ENCODE measurements at regions not wholly inside any gene's neighbourhood (a gene's known extent, or its start where the extent isn't known, plus 50 kb on each side); places are given as distances from the start of the nearest gene placed in this dataset.

DNA sequence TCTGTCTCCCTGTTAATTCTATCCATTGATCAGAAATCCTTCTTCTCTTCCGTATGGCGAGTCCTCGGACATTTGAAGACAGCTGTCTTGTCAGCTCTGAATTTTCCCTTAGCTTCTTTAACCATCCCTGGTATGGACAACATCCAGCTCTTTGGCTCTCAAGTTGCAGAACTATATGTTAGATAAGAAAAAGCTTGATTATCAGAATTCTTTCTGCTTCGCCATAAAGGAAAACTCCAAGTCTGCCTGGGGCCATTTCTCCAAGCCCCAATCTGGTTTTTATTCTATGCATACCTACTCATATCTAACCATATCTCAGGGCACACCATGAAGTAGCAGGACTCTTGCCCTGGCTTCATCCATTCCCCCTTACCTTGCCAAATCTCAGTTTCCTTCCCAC is 215.7 kb upstream of the TMC3 start:
- intact Hi-C loops (cut with DNase I): no loop called here
- 97 to 98% methylated on average over 4 of the region's 4 CpGs for WGBS, 2 donors

DNA sequence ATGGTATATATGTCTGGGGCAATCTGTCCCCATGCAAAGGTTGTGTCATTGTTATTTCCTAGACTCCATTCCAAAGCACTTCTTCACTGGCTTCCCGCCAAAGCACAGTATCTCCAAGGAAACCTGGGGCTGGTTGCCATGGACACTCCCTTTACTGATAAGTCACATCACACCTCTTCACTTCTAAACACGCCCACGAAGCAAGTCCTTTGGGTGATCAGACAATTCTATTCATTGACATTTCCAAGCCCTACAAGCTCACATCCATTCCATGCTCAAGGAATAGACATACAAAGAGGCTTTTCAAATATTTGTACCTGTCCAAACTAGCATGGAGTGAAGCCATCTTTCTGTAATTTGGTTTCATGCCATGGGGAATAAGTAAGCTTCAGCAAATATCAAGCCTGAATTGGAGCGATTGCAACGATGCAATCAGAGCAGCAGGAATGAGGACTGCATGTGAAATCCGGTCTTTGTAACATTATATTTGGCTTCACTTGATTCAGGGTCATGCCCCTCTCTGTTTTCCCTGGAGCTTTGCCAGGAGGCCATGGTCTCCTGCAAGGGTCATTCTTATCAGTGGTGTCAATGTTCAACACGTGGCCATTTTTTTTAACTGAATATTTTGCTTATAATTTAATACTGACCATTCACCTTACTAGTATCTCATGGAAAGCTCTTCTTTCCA is 201.6 kb upstream of the TMC3 start:
- H3K4me3 ChIP-seq (ENCODE audit: low read length in 2 of 2): no peak overlapping the region
- H3K27me3 ChIP-seq (ENCODE audit: control insufficient read depth in 1 of 2, insufficient read depth in 2 of 2, low read length in 1 of 2): no peaks in the 10 kb centered on the region
- H3K36me3 ChIP-seq (ENCODE audit: control insufficient read depth in 1 of 2, insufficient read depth in 2 of 2, low read length in 1 of 2): no peaks in the 10 kb centered on the region
- no peaks in the 10 kb centered on the region for H3K4me1 ChIP-seq (ENCODE audit: control insufficient read depth in 1 of 2, insufficient read depth in 2 of 2, low read length in 2 of 2)
- no peak for DNase-seq
- 49 to 50% methylated on average over 7 of the region's 7 CpGs for WGBS, 2 donors
- H3K9me3 ChIP-seq (ENCODE audit: control insufficient read depth, low read length): peaks cover 2% of the 10 kb centered on the region
- intact Hi-C loops (cut with DNase I): no loop called here
- no peak overlapping the region for H3K27ac ChIP-seq (ENCODE audit: low read depth in 1 of 2, low read length in 2 of 2)
- ATAC-seq (ENCODE audit: low FRiP score): no peak

More for the DNA sequence above, 215.7 kb upstream of the TMC3 start:
- H3K4me1 ChIP-seq (ENCODE audit: control insufficient read depth in 1 of 2, insufficient read depth in 2 of 2, low read length in 2 of 2): no peaks in the 10 kb centered on the region
- H3K9me3 ChIP-seq (ENCODE audit: control insufficient read depth, low read length): peaks cover 4% of the 10 kb centered on the region
- no peak overlapping the region for H3K4me3 ChIP-seq (ENCODE audit: low read length in 2 of 2)
- no peaks in the 10 kb centered on the region for H3K36me3 ChIP-seq (ENCODE audit: control insufficient read depth in 1 of 2, insufficient read depth in 2 of 2, low read length in 1 of 2)
- no peaks in the 10 kb centered on the region for H3K27me3 ChIP-seq (ENCODE audit: control insufficient read depth in 1 of 2, insufficient read depth in 2 of 2, low read length in 1 of 2)
- ATAC-seq (ENCODE audit: low FRiP score) (no peak), DNase-seq (no peak)
- no peak overlapping the region for H3K27ac ChIP-seq (ENCODE audit: low read depth in 1 of 2, low read length in 2 of 2)

DNA sequence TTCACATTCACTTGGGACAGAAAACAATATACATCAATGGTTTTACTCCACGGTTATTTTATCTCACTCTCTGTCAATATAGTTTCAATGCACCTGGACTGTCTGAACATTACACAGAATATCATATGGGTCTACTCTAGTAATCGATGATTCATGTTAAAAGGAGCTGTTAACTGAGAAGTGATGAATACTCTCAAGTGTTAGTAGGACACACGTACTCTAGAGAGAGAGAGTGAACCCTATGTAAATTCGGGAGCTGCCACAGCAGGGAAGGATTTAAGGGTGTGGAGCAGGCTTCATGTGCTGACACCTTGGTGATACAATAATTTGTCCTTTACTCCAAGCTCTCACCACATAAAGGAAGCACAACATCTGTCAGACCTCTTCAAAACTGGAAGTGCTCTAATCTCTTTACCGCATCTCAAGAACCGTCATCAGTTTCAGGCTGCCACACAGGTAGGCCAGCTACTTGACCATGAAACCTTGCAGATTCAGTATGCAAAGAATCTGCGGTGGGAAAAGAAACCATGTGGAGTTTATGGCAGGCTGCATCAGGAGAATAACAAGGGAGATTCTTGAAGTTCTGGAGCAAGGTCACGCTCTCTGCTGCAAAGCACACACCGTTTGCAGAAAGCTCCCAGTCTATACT is 199.2 kb upstream of the TMC3 start:
- Histone ChIP-seq H3K27ac (ENCODE audit: low read depth in 1 of 2, low read length in 2 of 2) (no peak overlapping the region), H3K36me3 (ENCODE audit: control insufficient read depth in 1 of 2, insufficient read depth in 2 of 2, low read length in 1 of 2) (no peaks in the 10 kb centered on the region), H3K4me1 (ENCODE audit: control insufficient read depth in 1 of 2, insufficient read depth in 2 of 2, low read length in 2 of 2) (no peaks in the 10 kb centered on the region), H3K27me3 (ENCODE audit: control insufficient read depth in 1 of 2, insufficient read depth in 2 of 2, low read length in 1 of 2) (no peaks in the 10 kb centered on the region), H3K4me3 (ENCODE audit: low read length in 2 of 2) (no peak overlapping the region), H3K9me3 (ENCODE audit: control insufficient read depth, low read length) (peaks cover 2% of the 10 kb centered on the region)
- ATAC-seq (ENCODE audit: low FRiP score): no peak
- WGBS, 2 donors: 92% methylated on average over 9 of the region's 9 CpGs
- no peak for DNase-seq
- intact Hi-C loops (cut with DNase I): no loop called here

- DNase-seq: no peak
- Histone ChIP-seq H3K4me3 (ENCODE audit: low read length in 2 of 2) (no peak overlapping the region), H3K36me3 (ENCODE audit: control insufficient read depth in 1 of 2, insufficient read depth in 2 of 2, low read length in 1 of 2) (no peaks in the 10 kb centered on the region), H3K4me1 (ENCODE audit: control insufficient read depth in 1 of 2, insufficient read depth in 2 of 2, low read length in 2 of 2) (no peaks in the 10 kb centered on the region), H3K9me3 (ENCODE audit: control insufficient read depth, low read length) (peaks cover 2% of the 10 kb centered on the region), H3K27me3 (ENCODE audit: control insufficient read depth in 1 of 2, insufficient read depth in 2 of 2, low read length in 1 of 2) (no peaks in the 10 kb centered on the region), H3K27ac (ENCODE audit: low read depth in 1 of 2, low read length in 2 of 2) (no peak overlapping the region)
- no peak for ATAC-seq (ENCODE audit: low FRiP score)
- intact Hi-C loops (cut with DNase I): no loop called here
These were observed 198.2 kb upstream of the TMC3 start for GRCh38 chr15:81572190-81572589.

GRCh38 chr15:81569286-81570080 is 195.5 kb upstream of the TMC3 start:
- no peak overlapping the region for H3K27ac ChIP-seq (ENCODE audit: low read depth in 1 of 2, low read length in 2 of 2)
- H3K4me3 ChIP-seq (ENCODE audit: low read length in 2 of 2): no peak overlapping the region
- ATAC-seq (ENCODE audit: low FRiP score): no peak
- peaks cover 2% of the 10 kb centered on the region for H3K9me3 ChIP-seq (ENCODE audit: control insufficient read depth, low read length)
- H3K4me1 ChIP-seq (ENCODE audit: control insufficient read depth in 1 of 2, insufficient read depth in 2 of 2, low read length in 2 of 2): no peaks in the 10 kb centered on the region
- 73 to 75% methylated on average over 4 of the region's 4 CpGs for WGBS, 2 donors
- intact Hi-C loops (cut with DNase I): no loop called here
- H3K36me3 ChIP-seq (ENCODE audit: control insufficient read depth in 1 of 2, insufficient read depth in 2 of 2, low read length in 1 of 2): no peaks in the 10 kb centered on the region
- no peaks in the 10 kb centered on the region for H3K27me3 ChIP-seq (ENCODE audit: control insufficient read depth in 1 of 2, insufficient read depth in 2 of 2, low read length in 1 of 2)
- no peak for DNase-seq

- Histone ChIP-seq H3K4me3 (ENCODE audit: low read length in 2 of 2) (no peak overlapping the region), H3K9me3 (ENCODE audit: control insufficient read depth, low read length) (no peaks in the 10 kb centered on the region), H3K4me1 (ENCODE audit: control insufficient read depth in 1 of 2, insufficient read depth in 2 of 2, low read length in 2 of 2) (no peaks in the 10 kb centered on the region), H3K27ac (ENCODE audit: low read depth in 1 of 2, low read length in 2 of 2) (no peak overlapping the region), H3K36me3 (ENCODE audit: control insufficient read depth in 1 of 2, insufficient read depth in 2 of 2, low read length in 1 of 2) (no peaks in the 10 kb centered on the region), H3K27me3 (ENCODE audit: control insufficient read depth in 1 of 2, insufficient read depth in 2 of 2, low read length in 1 of 2) (no peaks in the 10 kb centered on the region)
- DNase-seq (no peak), ATAC-seq (ENCODE audit: low FRiP score) (no peak)
- WGBS, 2 donors: 83 to 85% methylated on average over 4 of the region's 4 CpGs
- intact Hi-C loops (cut with DNase I): no loop called here
These were observed 193.9 kb upstream of the TMC3 start for GRCh38 chr15:81567924-81568323.

DNA sequence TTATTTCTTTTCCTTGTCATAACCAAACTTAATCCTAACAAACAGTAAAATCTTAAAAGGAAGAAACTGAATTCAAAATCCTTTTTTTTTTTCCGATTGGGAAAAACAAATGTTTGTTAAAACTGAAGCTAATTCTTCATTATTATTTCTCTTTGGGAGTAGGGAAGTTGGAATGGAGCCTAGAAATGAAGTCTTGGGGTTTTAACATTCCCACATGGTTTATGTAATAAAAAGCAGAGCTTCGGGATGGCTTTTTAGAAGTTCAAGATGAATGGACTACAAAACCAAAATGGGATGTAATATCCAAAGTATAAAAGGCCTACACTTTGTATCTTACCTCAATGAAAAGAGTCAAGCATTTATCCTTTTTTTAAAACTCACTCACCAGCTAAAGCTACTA is 189.0 kb upstream of the TMC3 start:
- Histone ChIP-seq H3K36me3 (ENCODE audit: control insufficient read depth in 1 of 2, insufficient read depth in 2 of 2, low read length in 1 of 2) (no peaks in the 10 kb centered on the region), H3K27me3 (ENCODE audit: control insufficient read depth in 1 of 2, insufficient read depth in 2 of 2, low read length in 1 of 2) (no peaks in the 10 kb centered on the region), H3K4me3 (ENCODE audit: low read length in 2 of 2) (no peak overlapping the region), H3K27ac (ENCODE audit: low read depth in 1 of 2, low read length in 2 of 2) (no peak overlapping the region), H3K4me1 (ENCODE audit: control insufficient read depth in 1 of 2, insufficient read depth in 2 of 2, low read length in 2 of 2) (no peaks in the 10 kb centered on the region), H3K9me3 (ENCODE audit: control insufficient read depth, low read length) (no peaks in the 10 kb centered on the region)
- intact Hi-C loops (cut with DNase I): no loop called here
- WGBS, 2 donors: 13 to 14% methylated on average over 2 of the region's 2 CpGs
- DNase-seq (no peak), ATAC-seq (ENCODE audit: low FRiP score) (no peak)

GRCh38 chr15:81560405-81560804 is 186.4 kb upstream of the TMC3 start:
- Histone ChIP-seq H3K9me3 (ENCODE audit: control insufficient read depth, low read length) (no peaks in the 10 kb centered on the region), H3K27me3 (ENCODE audit: control insufficient read depth in 1 of 2, insufficient read depth in 2 of 2, low read length in 1 of 2) (no peaks in the 10 kb centered on the region), H3K4me1 (ENCODE audit: control insufficient read depth in 1 of 2, insufficient read depth in 2 of 2, low read length in 2 of 2) (no peaks in the 10 kb centered on the region), H3K36me3 (ENCODE audit: control insufficient read depth in 1 of 2, insufficient read depth in 2 of 2, low read length in 1 of 2) (no peaks in the 10 kb centered on the region), H3K4me3 (ENCODE audit: low read length in 2 of 2) (no peak overlapping the region), H3K27ac (ENCODE audit: low read depth in 1 of 2, low read length in 2 of 2) (no peak overlapping the region)
- WGBS, 2 donors: 38% methylated on average over 1 of the region's 1 CpG
- ATAC-seq (ENCODE audit: low FRiP score) (no peak), DNase-seq (no peak)
- intact Hi-C loops (cut with DNase I): no loop called here

DNA sequence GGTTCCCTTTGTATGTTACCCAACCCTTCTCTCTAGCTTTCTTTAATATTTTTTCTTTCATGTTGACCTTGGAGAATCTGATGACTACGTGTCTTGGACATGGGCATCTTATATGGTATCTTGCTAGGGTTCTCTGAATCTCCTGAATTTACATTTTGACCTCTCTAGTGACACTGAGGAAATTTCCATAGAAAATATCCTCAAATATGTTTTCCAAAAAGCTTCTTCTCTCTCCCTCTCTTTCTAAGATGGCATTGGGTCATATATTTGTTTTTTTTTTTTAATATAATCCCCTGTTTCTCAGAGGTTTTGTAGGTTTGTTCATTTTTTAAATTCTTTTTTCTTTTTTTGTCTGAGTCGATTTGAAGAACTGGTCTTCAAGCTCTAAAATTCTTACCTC is 184.0 kb upstream of the TMC3 start:
- ATAC-seq (ENCODE audit: low FRiP score): no peak
- H3K36me3 ChIP-seq (ENCODE audit: control insufficient read depth in 1 of 2, insufficient read depth in 2 of 2, low read length in 1 of 2): no peaks in the 10 kb centered on the region
- no peak overlapping the region for H3K27ac ChIP-seq (ENCODE audit: low read depth in 1 of 2, low read length in 2 of 2)
- WGBS, 2 donors: 94% methylated on average over 2 of the region's 2 CpGs
- no peaks in the 10 kb centered on the region for H3K4me1 ChIP-seq (ENCODE audit: control insufficient read depth in 1 of 2, insufficient read depth in 2 of 2, low read length in 2 of 2)
- H3K4me3 ChIP-seq (ENCODE audit: low read length in 2 of 2): no peak overlapping the region
- DNase-seq: no peak
- H3K9me3 ChIP-seq (ENCODE audit: control insufficient read depth, low read length): no peaks in the 10 kb centered on the region
- intact Hi-C loops (cut with DNase I): no loop called here
- no peaks in the 10 kb centered on the region for H3K27me3 ChIP-seq (ENCODE audit: control insufficient read depth in 1 of 2, insufficient read depth in 2 of 2, low read length in 1 of 2)
